GM19452 (cell line): ENCODE measurements at regions not wholly inside any gene's neighbourhood (a gene's known extent, or its start where the extent isn't known, plus 50 kb on each side); places are given as distances from the start of the nearest gene placed in this dataset.
"Not testable (repeated sequence)": the region's sequence is repeated elsewhere in the genome, so short reads cannot be mapped to it uniquely, and the experiment has no call there.

Source experiments
- ATAC-seq: cut with Tn5 transposase; IDR thresholded peaks from one replicate; pipeline ENCODE4 v1.9.1; 2021; ENCODE audit not compliant: unreplicated experiment

DNA sequence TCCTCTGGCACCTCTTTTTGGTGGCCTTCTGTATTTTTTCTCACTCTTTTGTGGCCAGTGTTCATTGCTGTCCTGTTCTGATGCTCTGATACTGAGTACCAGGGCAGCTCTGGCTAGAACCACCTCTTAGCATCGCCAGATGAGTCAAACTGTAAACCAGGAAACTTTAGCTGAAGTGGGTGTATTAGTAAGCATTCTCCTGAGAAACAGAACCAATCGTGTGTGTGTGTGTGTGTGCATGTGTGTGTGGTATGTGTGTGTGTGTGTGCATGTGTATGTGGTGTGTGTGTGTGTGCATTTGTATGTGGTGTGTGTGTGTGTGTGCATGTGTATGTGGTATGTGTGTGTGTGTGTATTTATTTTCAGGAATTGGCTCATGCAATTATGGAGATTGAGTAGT lies 166.3 kb upstream of the SKOR2 start:
- ATAC-seq = no peak

GRCh38 chr18:47415881-47416280 lies 164.4 kb upstream of the SKOR2 start:
- no peak for ATAC-seq

- no peak for ATAC-seq
Observed at GRCh38 chr18:47413327-47413726, 161.9 kb upstream of the SKOR2 start.

DNA sequence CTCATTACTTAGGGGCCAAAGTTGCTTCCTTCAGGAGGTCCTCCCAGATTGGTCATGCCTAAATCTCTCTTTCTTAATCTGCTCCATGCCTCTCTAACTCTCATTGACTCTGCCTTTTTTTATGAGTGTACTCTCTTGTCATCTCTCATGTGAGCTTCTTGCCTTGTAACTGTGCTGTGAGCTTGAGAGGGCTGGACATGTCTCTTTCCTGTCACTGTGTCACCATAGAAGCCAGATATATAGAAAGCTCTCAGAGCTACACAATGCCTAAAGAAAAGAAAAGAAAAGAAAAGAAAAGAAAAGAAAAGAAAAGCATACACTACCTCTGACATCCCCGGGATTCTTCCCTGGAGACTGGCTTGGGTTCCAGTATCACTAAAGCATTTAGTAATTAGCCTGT lies 161.5 kb upstream of the SKOR2 start:
- no peak for ATAC-seq

DNA sequence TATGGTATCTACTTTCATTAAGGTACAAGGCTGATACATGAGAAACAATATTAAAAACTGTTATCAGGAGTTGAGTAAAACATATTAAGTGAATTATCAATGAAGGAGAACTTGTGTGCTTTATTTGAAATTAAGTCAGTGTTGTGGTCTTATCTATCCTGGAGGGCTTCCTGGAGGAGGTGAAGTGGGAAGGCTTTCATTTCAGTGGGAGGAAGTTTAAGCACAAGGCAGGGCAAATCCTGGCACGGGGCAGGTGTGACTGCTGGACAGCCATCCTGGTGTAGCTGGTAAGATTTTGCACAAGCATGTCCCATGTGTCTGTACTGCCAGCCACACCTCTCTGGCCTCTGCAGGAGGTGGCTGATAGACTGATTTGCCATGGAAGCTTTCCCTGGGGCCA lies 159.7 kb upstream of the SKOR2 start:
- ATAC-seq = no peak

GRCh38 chr18:47410139-47410538 lies 158.7 kb upstream of the SKOR2 start:
- no peak for ATAC-seq

DNA sequence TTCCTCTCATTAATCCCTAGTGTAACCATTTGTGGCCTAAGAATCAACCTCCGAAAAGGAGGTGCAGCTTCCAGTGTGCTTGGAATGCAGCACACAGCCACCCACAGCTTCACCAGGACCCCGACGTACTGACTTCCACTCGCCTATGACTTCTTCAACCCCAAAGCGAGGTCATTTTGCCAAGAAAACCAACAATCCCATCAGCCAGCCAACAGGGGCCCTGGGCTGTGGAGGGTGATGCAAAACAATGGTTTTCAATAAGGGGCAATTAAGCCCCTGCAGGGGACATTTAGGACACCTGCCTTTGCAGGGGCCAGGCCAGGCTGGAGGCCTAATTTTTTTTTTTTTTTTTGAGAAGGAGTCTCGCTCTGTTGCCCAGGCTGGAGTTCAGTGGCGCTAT lies 158.1 kb upstream of the SKOR2 start:
- ATAC-seq = no peak

- no peak for ATAC-seq
Observed at GRCh38 chr18:47407736-47408135, 156.3 kb upstream of the SKOR2 start.

GRCh38 chr18:47404845-47405244 lies 153.4 kb upstream of the SKOR2 start:
- no peak for ATAC-seq

DNA sequence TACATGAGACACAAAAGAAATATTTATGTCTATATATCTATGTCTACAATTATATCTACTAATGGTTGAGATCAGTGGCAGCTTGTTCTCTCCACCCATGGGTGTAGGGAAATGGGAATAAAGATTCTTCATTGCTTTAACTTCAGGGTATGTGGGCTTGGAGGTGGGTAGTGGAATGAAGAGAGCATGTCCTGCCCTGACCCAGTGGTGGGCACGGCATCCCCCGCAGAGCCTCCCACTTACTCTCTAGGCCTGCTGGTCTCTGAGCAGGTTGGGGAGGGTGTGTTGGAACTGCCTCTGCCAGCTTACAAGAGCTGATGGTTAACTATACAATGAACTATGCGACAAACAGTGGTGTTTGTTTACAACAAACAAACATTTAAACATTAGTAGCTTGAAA lies 152.5 kb upstream of the SKOR2 start:
- ATAC-seq = no peak

DNA sequence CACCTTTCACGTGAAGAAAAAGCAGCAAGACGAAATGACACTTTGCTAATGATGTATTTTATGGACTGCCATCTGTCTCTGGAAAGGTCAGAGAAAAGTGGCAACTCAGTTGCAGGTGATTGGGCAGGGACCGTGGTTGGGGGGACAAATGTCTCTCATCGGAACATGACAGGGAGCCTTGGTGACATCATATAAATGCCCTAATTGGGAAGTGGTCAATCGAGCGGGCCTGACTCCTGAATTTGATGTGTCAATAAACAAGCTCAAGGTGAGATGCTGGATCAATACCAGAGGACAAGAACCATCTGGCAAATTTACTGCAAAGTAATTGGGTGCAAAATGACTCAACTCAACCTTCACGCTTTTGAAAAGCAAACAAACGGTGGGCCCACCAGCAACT lies 151.9 kb upstream of the SKOR2 start:
- ATAC-seq = no peak

DNA sequence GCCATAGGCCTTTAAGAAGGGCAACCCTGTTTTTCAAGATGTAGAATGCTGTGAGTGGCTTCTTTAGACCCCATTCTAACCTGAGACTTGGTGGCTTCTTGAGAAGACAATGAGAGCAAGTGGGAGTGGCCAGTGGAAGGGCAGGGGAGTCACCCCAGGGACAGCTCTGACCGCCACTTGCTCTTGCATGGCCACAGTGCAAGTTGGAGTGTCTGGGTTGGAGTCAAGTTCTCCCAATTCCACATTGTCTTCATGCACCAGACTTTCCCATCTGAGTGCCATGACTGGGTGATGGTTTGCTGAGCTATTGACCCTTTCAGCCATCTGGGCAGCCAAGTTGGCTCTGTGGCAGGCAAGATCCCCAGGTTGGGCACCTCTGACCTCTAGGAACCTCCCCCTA lies 148.0 kb upstream of the SKOR2 start:
- no peak for ATAC-seq

GRCh38 chr18:47397671-47398319 lies 146.3 kb upstream of the SKOR2 start:
- no peak for ATAC-seq

- no peak for ATAC-seq
Observed at GRCh38 chr18:47391665-47392064, 140.2 kb upstream of the SKOR2 start.

- ATAC-seq = no peak
Observed at GRCh38 chr18:47390410-47391024, 139.1 kb upstream of the SKOR2 start.

GRCh38 chr18:47389210-47389609 lies 137.8 kb upstream of the SKOR2 start:
- ATAC-seq = no peak

- no peak for ATAC-seq
Observed at GRCh38 chr18:47387864-47388263, 136.4 kb upstream of the SKOR2 start.

DNA sequence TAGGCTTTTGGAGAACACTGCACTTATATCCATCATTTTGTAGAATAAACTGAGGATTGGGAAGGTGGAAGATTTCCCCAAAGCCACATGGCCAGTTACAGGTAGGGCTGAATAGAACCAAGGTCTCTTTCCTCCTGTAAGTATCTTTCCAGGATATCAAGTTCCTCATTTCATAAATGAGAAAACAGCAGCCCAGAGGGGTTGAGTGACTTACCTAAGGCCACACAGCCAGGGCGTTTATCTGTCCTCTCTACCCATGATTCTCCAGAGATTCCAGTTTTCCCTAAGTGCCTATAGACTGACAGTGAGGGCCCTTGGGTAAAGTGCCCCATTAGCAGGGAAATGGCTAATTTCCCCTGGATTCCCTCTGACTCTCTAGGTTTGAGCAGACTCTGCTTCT lies 132.3 kb upstream of the SKOR2 start:
- ATAC-seq = no peak

DNA sequence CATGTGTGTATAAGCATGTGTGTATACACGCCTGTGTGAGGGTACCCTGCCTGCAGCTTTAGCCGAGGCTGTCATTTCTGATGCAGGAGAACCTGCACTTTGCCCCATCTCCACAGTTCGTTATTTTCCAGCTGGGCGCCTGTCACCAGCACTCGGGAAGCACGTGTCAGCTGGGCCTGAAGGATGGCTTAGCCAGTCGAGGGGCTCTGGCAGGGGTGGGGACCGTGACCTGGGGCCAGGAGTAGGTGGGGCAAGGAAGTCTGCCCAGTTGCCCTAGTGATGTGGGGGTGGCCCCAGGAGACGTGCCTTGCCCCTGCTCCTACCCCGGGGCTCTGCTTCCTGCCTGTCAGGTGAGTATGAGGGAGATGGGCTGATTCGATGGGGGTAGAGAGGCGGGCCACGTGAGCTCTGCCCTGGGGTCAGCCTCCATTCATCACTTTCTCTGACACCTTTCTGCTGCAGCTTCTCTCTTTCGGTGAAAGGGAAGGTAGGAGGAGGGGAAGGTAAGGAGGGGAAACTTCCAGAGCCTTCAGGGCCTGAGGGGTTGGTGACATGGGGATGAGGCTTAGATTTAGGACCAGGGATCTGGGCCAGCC lies 130.6 kb upstream of the SKOR2 start:
- ATAC-seq = no peak

DNA sequence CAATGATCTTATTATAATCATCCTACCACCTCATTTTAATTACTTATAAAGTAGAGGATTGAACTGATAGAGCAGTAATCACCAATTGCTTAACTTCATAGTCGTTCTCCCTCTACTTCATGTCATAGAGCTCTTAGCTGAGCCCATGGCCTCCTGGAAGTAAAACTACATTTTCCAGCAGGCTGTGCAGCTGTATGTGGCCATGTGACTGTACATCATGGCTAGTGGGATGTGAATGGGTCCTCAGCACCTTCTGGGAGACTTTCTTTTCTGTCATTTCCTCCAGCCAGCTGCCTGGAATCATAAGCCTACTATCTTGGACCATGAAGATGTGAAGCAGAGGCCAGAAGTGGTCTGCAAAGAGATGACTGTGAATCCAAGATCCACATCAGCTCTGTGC lies 128.7 kb upstream of the SKOR2 start:
- ATAC-seq = no peak

DNA sequence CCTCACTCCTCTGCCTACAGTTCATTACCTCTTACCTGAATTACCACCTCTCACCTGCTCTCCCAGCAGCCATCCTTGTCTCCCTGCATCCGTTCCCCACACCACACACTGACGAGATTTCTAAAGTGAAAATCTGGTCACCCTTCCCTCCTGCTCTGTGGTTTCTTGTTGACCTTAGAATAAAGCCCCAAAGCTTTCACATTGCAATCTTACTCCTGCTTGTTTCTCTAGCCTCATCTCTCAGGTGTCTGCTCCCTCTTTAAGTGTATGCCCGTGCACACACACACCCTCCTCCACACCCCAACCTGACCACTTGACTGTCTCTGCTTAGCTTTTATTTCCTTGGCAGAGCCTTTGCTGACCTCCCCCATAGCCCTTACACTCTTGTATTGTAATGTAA lies 122.0 kb upstream of the SKOR2 start:
- ATAC-seq = no peak

DNA sequence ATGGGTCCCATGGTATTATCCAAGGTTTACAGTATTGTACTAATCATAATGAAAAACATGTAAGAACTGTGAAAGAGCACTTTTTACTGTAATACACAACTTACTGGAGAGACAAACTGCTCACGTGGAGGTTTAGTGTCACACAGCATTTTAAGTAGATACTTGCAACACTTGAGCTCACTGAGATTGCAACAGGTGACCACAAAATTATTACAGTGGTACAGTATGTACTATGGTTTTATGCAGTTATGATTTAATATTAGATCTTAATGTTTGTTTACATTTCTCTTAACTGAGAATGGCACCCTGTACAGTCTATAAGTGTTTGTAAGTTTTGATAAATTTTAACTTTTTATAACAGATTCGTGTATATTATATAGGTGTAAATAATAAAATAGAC lies 118.6 kb upstream of the SKOR2 start:
- ATAC-seq = no peak

- not testable (repeated sequence) for ATAC-seq
Observed at GRCh38 chr18:47354061-47354460, 102.6 kb upstream of the SKOR2 start.
